Neural progenitor cell (in vitro differentiated cells): ENCODE measurements at regions not wholly inside any gene's neighbourhood (a gene's known extent, or its start where the extent isn't known, plus 50 kb on each side); places are given as distances from the start of the nearest gene placed in this dataset.

Experiments used
- EZH2 ChIP-seq: fragments of 200-600 bp; sonication (generic); IDR thresholded peaks from 2 replicates; pipeline ENCODE4 v1.6.1; 2017; ENCODE audit warnings: antibody characterized with exemption, mild to moderate bottlenecking, moderate library complexity
- TF ChIP-seq, protein P1 (sequence below): fragments of 200-600 bp; sonication (generic); IDR thresholded peaks from 2 replicates; pipeline ENCODE4 v1.5.1; 2017; ENCODE audit warnings: antibody characterized with exemption, mild to moderate bottlenecking

DNA sequence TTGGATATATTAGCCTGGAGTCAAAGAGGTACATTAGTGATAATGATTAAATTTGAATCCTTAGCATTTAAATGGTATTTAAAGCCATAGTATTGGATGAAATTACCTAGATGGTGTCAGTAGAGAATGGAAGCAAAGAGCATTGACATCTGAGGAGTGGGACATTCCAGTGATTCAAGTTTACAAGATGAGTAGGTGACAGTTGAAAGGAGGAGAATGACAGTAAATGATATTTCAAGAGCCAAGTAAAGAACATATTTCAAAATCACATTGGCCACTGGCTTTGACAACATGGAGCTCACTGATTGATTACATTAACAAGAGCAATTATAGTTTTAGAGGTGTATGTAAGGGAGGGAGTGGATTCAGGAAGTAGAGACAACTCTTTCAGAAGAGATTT is 93.9 kb upstream of the MEF2C start:
- TF ChIP-seq, protein P1, sequence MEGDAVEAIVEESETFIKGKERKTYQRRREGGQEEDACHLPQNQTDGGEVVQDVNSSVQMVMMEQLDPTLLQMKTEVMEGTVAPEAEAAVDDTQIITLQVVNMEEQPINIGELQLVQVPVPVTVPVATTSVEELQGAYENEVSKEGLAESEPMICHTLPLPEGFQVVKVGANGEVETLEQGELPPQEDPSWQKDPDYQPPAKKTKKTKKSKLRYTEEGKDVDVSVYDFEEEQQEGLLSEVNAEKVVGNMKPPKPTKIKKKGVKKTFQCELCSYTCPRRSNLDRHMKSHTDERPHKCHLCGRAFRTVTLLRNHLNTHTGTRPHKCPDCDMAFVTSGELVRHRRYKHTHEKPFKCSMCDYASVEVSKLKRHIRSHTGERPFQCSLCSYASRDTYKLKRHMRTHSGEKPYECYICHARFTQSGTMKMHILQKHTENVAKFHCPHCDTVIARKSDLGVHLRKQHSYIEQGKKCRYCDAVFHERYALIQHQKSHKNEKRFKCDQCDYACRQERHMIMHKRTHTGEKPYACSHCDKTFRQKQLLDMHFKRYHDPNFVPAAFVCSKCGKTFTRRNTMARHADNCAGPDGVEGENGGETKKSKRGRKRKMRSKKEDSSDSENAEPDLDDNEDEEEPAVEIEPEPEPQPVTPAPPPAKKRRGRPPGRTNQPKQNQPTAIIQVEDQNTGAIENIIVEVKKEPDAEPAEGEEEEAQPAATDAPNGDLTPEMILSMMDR: no peak
- no peak for TF ChIP-seq EZH2
